ENCODE measurements at regions not wholly inside any gene's neighbourhood (a gene's known extent, or its start where the extent isn't known, plus 50 kb on each side); places are given as distances from the start of the nearest gene placed in this dataset.

- no peak for TF ChIP-seq CTCF (optimal IDR thresholded peaks at IDR 0.05 in 1 of 3, IDR thresholded peaks at IDR 0.05 in 1 of 3, conservative IDR thresholded peaks at IDR 0.05 in 1 of 3; ENCODE audit: extremely low read depth in 1 of 3, insufficient read depth in 2 of 3, low read length in 3 of 3)
- TF ChIP-seq EZH2 (IDR thresholded peaks at IDR 0.05; ENCODE audit: low read length): no peak
Measured at GRCh38 chr10:52683776-52684175, 88.8 kb downstream of the MBL2 start.

All from keratinocyte (primary cell).